Progenitor cell of endocrine pancreas (in vitro differentiated cells): ENCODE measurements at regions not wholly inside any gene's neighbourhood (a gene's known extent, or its start where the extent isn't known, plus 50 kb on each side); places are given as distances from the start of the nearest gene placed in this dataset.

Source experiments
- DNase-seq: peaks from one replicate; pipeline ENCODE4 v3.0.0; 2021; ENCODE audit warnings: low spot score; ENCODE audit not compliant: unreplicated experiment
- H3K27ac Mint-ChIP-seq: 2 replicates; pipeline ENCODE4 v1.8.0; 2021; ENCODE audit warnings: mild to moderate bottlenecking, moderate library complexity, mixed read lengths
- H3K27me3 Mint-ChIP-seq: 2 replicates; pipeline ENCODE4 v1.8.0; 2021; ENCODE audit warnings: mixed read lengths
- H3K36me3 Mint-ChIP-seq: 2 replicates; pipeline ENCODE4 v1.8.0; 2022; ENCODE audit warnings: mixed read lengths; ENCODE audit not compliant: insufficient read depth
- H3K4me1 Mint-ChIP-seq: 2 replicates; pipeline ENCODE4 v1.8.0; 2021; ENCODE audit warnings: low read depth, mixed read lengths
- H3K4me3 Mint-ChIP-seq: 2 replicates; pipeline ENCODE4 v1.8.0; 2021; ENCODE audit warnings: low read depth, mild to moderate bottlenecking, moderate library complexity, mixed read lengths
- H3K9me3 Mint-ChIP-seq: 2 replicates; pipeline ENCODE4 v1.8.0; 2021; ENCODE audit warnings: low read depth, mixed read lengths
- CTCF ChIP-seq: fragments of 200-600 bp; sonication (generic); IDR thresholded peaks from one replicate; pipeline ENCODE4 v1.5.0; 2021; ENCODE audit warnings: antibody characterized with exemption, mild to moderate bottlenecking; ENCODE audit not compliant: unreplicated experiment

- no peak for TF ChIP-seq CTCF
- peaks cover 6% of the 10 kb centered on the region for H3K9me3 Mint-ChIP-seq
- no peak overlapping the region for H3K27ac Mint-ChIP-seq
- no peaks in the 10 kb centered on the region for H3K4me1 Mint-ChIP-seq
- DNase-seq: no peak
- peaks cover 1% of the 10 kb centered on the region for H3K36me3 Mint-ChIP-seq
- no peaks in the 10 kb centered on the region for H3K27me3 Mint-ChIP-seq
- H3K4me3 Mint-ChIP-seq: no peak overlapping the region
Observed at GRCh38 chr6:19416811-19417210, 420.4 kb upstream of the ID4 start.

GRCh38 chr6:19417713-19418112 lies 419.5 kb upstream of the ID4 start:
- no peaks in the 10 kb centered on the region for H3K4me1 Mint-ChIP-seq
- no peak for DNase-seq
- H3K27ac Mint-ChIP-seq: no peak overlapping the region
- H3K9me3 Mint-ChIP-seq: peaks cover 4% of the 10 kb centered on the region
- peaks cover 1% of the 10 kb centered on the region for H3K36me3 Mint-ChIP-seq
- no peak for TF ChIP-seq CTCF
- H3K27me3 Mint-ChIP-seq: no peaks in the 10 kb centered on the region
- H3K4me3 Mint-ChIP-seq: no peak overlapping the region

- Mint-ChIP-seq H3K9me3 (peaks cover 4% of the 10 kb centered on the region), H3K27ac (no peak overlapping the region), H3K4me1 (no peaks in the 10 kb centered on the region), H3K36me3 (no peaks in the 10 kb centered on the region), H3K4me3 (no peak overlapping the region), H3K27me3 (no peaks in the 10 kb centered on the region)
- TF ChIP-seq CTCF: no peak
- DNase-seq: no peak
Observed at GRCh38 chr6:19424853-19425252, 412.3 kb upstream of the ID4 start.

GRCh38 chr6:19427548-19427947 lies 409.6 kb upstream of the ID4 start:
- H3K27me3 Mint-ChIP-seq: no peaks in the 10 kb centered on the region
- no peak for TF ChIP-seq CTCF
- no peak overlapping the region for H3K27ac Mint-ChIP-seq
- DNase-seq: no peak
- H3K36me3 Mint-ChIP-seq: no peaks in the 10 kb centered on the region
- no peaks in the 10 kb centered on the region for H3K4me1 Mint-ChIP-seq
- H3K9me3 Mint-ChIP-seq: peaks cover 4% of the 10 kb centered on the region
- H3K4me3 Mint-ChIP-seq: no peak overlapping the region

GRCh38 chr6:19432966-19433498 lies 404.1 kb upstream of the ID4 start:
- Mint-ChIP-seq H3K4me1 (peaks cover 1% of the 10 kb centered on the region), H3K27me3 (no peaks in the 10 kb centered on the region), H3K9me3 (peaks cover 4% of the 10 kb centered on the region), H3K4me3 (no peak overlapping the region), H3K27ac (no peak overlapping the region), H3K36me3 (no peaks in the 10 kb centered on the region)
- no peak for DNase-seq
- TF ChIP-seq CTCF: no peak
